Body of pancreas (tissue), 4 donors: ENCODE measurements at regions not wholly inside any gene's neighbourhood (a gene's known extent, or its start where the extent isn't known, plus 50 kb on each side); places are given as distances from the start of the nearest gene placed in this dataset.

Experiments
- ATAC-seq: fragments of 150-250 bp; one replicate; pipeline ENCODE4 v1.9.1; 2016
- DNase-seq, 4 donors: peaks; one replicate each; pipeline ENCODE4 v3.0.0-alpha.2; 2019
- H3K27ac ChIP-seq, 4 donors: fragments of 200-600 bp; sonication (generic); 1 replicate in 3 of 4; 2 replicates in 1 of 4; pipeline versions ENCODE4 v1.5.1 to v1.6.1; 2016 to 2019; ENCODE audit warnings: mild to moderate bottlenecking in 1 of 4, mixed read lengths in 1 of 4, moderate library complexity in 1 of 4
- H3K27me3 ChIP-seq, 2 donors: fragments of 200-600 bp; sonication (generic); one replicate each; pipeline ENCODE4 v1.6.0; 2016; ENCODE audit warnings: mild to moderate bottlenecking in 1 of 2
- H3K36me3 ChIP-seq, 2 donors: fragments of 200-600 bp; sonication (generic); replicated peaks in 1 of 2; 2 replicates each; pipeline ENCODE4 v1.5.1; 2016; ENCODE audit warnings: low read depth in 2 of 2; ENCODE audit not compliant: insufficient read depth in 1 of 2
- H3K4me1 ChIP-seq: fragments of 200-600 bp; sonication (generic); one replicate; pipeline ENCODE4 v1.6.0; 2016
- H3K4me3 ChIP-seq, 2 donors: fragments of 200-600 bp; sonication (generic); 1 replicate in 1 of 2; 2 replicates in 1 of 2; pipeline ENCODE4 v1.5.1; 2016 to 2019
- H3K9me3 ChIP-seq, 3 donors: fragments of 200-600 bp; sonication (generic); 1 replicate in 2 of 3; 2 replicates in 1 of 3; pipeline ENCODE4 v1.5.1; 2016
- POLR2A ChIP-seq, 3 donors: fragments of 450-650 bp; IDR thresholded peaks; one replicate each; pipeline ENCODE4 v1.6.1; 2016; ENCODE audit warnings: antibody characterized with exemption in 3 of 3, mild to moderate bottlenecking in 2 of 3
- WGBS, 2 donors: methylation state at CpG; one replicate each; pipeline ENCODE4 v1.1.5; 2017; 5-methylcytosine and 5-hydroxymethylcytosine counted together
- intact Hi-C: fragments of 100-400 bp; cut with DNase I; formaldehyde crosslinking; loops from one replicate; pipeline ENCODE4 v1.15.1; 2023
- TF ChIP-seq, protein P1 (sequence below), 7 experiments: fragments of 450-650 bp in 4 of 7; fragments of 200-600 bp in 3 of 7; sonication (generic) in 3 of 7; IDR thresholded peaks; one replicate each; pipeline ENCODE4 v1.5.1; 2016 to 2019; ENCODE audit warnings: antibody characterized with exemption in 7 of 7

DNA sequence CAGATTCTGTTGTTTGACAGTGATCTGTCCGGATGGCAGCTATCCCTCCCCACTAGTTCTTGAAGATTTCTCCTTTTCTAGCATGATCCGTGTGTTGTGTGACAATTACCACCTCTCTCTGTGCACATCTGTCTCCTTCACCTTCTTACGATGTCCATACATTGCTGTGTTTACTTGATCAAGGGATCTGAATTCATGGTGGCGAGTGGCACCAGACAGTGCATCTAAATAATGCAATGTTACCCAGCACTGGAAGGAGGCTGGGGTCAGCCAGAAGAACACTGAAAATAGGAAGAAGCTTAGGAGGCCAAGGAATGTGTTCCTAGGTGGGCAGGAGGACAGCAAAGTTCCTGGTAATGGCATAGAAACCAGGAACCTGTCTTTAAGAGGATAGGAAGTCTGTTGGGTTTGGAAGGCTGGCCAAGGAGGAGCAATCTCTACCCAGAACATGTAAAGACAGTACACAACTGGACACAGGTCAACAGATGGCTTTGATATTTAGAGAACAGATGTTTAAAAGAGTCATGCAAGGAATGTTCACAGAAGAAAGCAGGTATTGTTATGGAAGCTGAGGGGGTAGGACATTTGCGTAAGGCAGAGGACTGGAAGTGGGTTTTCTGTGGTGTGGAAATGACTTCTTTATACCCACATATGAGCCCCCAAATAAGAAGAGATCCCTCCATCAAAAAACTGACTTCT is 126.4 kb downstream of the HRH4 start:
- no peaks in the 10 kb centered on the region for H3K9me3 ChIP-seq
- DNase-seq (no peak), ATAC-seq (no peak)
- intact Hi-C loops = no loop called here
- no peaks in the 10 kb centered on the region for H3K36me3 ChIP-seq
- H3K4me1 ChIP-seq = no peaks in the 10 kb centered on the region
- no peak overlapping the region for H3K27ac ChIP-seq
- H3K4me3 ChIP-seq = no peak overlapping the region
- peaks cover 0 to 3% of the 10 kb centered on the region in 2 donors for H3K27me3 ChIP-seq
- WGBS, 2 donors = 78 to 82% methylated on average over 5 of the region's 5 CpGs
- no peak for TF ChIP-seq POLR2A (IDR thresholded peaks at IDR 0.05)
- TF ChIP-seq, protein P1, sequence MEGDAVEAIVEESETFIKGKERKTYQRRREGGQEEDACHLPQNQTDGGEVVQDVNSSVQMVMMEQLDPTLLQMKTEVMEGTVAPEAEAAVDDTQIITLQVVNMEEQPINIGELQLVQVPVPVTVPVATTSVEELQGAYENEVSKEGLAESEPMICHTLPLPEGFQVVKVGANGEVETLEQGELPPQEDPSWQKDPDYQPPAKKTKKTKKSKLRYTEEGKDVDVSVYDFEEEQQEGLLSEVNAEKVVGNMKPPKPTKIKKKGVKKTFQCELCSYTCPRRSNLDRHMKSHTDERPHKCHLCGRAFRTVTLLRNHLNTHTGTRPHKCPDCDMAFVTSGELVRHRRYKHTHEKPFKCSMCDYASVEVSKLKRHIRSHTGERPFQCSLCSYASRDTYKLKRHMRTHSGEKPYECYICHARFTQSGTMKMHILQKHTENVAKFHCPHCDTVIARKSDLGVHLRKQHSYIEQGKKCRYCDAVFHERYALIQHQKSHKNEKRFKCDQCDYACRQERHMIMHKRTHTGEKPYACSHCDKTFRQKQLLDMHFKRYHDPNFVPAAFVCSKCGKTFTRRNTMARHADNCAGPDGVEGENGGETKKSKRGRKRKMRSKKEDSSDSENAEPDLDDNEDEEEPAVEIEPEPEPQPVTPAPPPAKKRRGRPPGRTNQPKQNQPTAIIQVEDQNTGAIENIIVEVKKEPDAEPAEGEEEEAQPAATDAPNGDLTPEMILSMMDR (IDR thresholded peaks at IDR 0.05) = no peak

- Histone ChIP-seq H3K27me3 (peaks cover 0 to 3% of the 10 kb centered on the region in 2 donors), H3K27ac (no peak overlapping the region), H3K9me3 (no peaks in the 10 kb centered on the region), H3K36me3 (no peaks in the 10 kb centered on the region), H3K4me1 (no peaks in the 10 kb centered on the region), H3K4me3 (no peak overlapping the region)
- DNase-seq (no peak), ATAC-seq (no peak)
- intact Hi-C loops = no loop called here
- TF ChIP-seq POLR2A (IDR thresholded peaks at IDR 0.05) = no peak
- TF ChIP-seq, protein P1 (IDR thresholded peaks at IDR 0.05) = no peak
- 75 to 78% methylated on average over 5 of the region's 5 CpGs for WGBS, 2 donors
Observed at GRCh38 chr18:24588440-24588839, 128.0 kb downstream of the HRH4 start.

DNA sequence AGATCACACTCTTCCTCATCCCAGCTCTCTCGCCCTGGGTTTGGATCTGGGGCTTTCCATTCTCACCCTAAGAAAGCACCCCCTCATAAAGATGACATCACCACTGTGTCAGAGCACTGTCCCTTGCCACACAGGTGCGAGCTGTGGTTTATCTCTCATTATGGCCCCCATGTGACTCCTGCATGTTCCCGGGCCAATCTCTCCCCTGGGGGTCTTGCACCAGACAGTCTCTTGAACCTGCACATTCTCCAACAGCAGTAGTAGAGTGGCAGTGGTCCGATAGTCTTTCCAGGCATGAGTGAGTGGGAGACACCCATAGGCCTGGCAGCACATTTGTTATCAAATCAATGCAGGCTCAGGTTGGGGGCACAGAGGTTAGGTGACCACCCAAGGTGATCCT is 130.5 kb downstream of the HRH4 start:
- no peaks in the 10 kb centered on the region for H3K4me1 ChIP-seq
- H3K27me3 ChIP-seq = peaks cover 0 to 3% of the 10 kb centered on the region in 2 donors
- H3K4me3 ChIP-seq = no peak overlapping the region
- DNase-seq (no peak), ATAC-seq (no peak)
- TF ChIP-seq POLR2A (IDR thresholded peaks at IDR 0.05) = no peak
- TF ChIP-seq, protein P1 (IDR thresholded peaks at IDR 0.05) = no peak
- intact Hi-C loops = no loop called here
- no peaks in the 10 kb centered on the region for H3K36me3 ChIP-seq
- H3K9me3 ChIP-seq = no peaks in the 10 kb centered on the region
- 61 to 73% methylated on average over 4 of the region's 4 CpGs for WGBS, 2 donors
- no peak overlapping the region for H3K27ac ChIP-seq

DNA sequence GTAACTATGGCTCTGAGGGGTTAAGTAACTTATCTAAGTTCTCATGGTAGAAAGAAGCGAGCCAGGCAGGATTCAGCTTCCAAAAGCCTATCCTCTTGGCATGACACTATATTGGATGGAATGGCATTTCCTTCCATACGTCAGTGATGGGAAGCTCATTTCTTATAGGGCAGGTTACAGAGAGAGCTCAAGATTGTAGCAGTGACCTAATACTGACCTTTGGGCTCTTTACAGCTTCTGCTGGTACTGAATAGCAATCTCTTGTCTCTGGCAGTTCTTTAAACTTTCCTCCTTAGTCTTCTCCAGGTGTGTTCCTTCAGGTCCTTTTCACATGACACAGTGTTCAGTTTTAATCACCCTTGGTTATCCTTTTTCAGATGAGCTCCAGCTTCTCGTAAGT is 133.0 kb downstream of the HRH4 start:
- intact Hi-C loops = no loop called here
- H3K36me3 ChIP-seq = no peaks in the 10 kb centered on the region
- no peak overlapping the region for H3K4me3 ChIP-seq
- H3K27ac ChIP-seq = no peak overlapping the region
- H3K27me3 ChIP-seq = no peaks in the 10 kb centered on the region
- 70 to 71% methylated on average over 3 of the region's 3 CpGs for WGBS, 2 donors
- no peak for TF ChIP-seq POLR2A (IDR thresholded peaks at IDR 0.05)
- TF ChIP-seq, protein P1 (IDR thresholded peaks at IDR 0.05) = no peak
- no peaks in the 10 kb centered on the region for H3K4me1 ChIP-seq
- H3K9me3 ChIP-seq = no peaks in the 10 kb centered on the region
- DNase-seq = no peak
- ATAC-seq = no peak

- TF ChIP-seq, protein P1 (IDR thresholded peaks at IDR 0.05) = no peak
- no peak for TF ChIP-seq POLR2A (IDR thresholded peaks at IDR 0.05)
- intact Hi-C loops = no loop called here
- no peaks in the 10 kb centered on the region for H3K27me3 ChIP-seq
- no peak for ATAC-seq
- no peaks in the 10 kb centered on the region for H3K4me1 ChIP-seq
- 66 to 71% methylated on average over 4 of the region's 4 CpGs for WGBS, 2 donors
- no peaks in the 10 kb centered on the region for H3K36me3 ChIP-seq
- H3K9me3 ChIP-seq = no peaks in the 10 kb centered on the region
- H3K4me3 ChIP-seq = no peak overlapping the region
- DNase-seq = no peak
- H3K27ac ChIP-seq = no peak overlapping the region
Observed at GRCh38 chr18:24593886-24594285, 133.4 kb downstream of the HRH4 start.
